Cardiac muscle cell (in vitro differentiated cells and primary cell): ENCODE measurements at regions not wholly inside any gene's neighbourhood (a gene's known extent, or its start where the extent isn't known, plus 50 kb on each side); places are given as distances from the start of the nearest gene placed in this dataset.
A peak's percentile ranks its signal among the peaks of the same experiment; 100 is the strongest.

ENCODE experiments used
- DNase-seq, 2 donors: peaks; one replicate each; pipeline versions ENCODE4 v3.0.0 to v3.0.0-alpha.2; 2010 to 2017; ENCODE audit warnings: low read depth in 1 of 2, low spot score in 1 of 2
- H3K27ac ChIP-seq: fragments of 200-600 bp; sonication (generic); 2 replicates; pipeline ENCODE4 v1.5.1; 2016
- H3K27me3 ChIP-seq: fragments of 200-600 bp; sonication (generic); 2 replicates; pipeline ENCODE4 v1.6.0; 2016; ENCODE audit warnings: control low read depth
- H3K36me3 ChIP-seq: fragments of 200-600 bp; sonication (generic); 2 replicates; pipeline ENCODE4 v1.5.1; 2016; ENCODE audit warnings: control low read depth
- H3K4me1 ChIP-seq: fragments of 200-600 bp; sonication (generic); 2 replicates; pipeline ENCODE4 v1.8.1; 2017; ENCODE audit warnings: low read depth, mild to moderate bottlenecking, mixed run types
- H3K4me3 ChIP-seq: fragments of 200-600 bp; sonication (generic); 2 replicates; pipeline ENCODE4 v1.5.1; 2016; ENCODE audit warnings: mild to moderate bottlenecking
- H3K9me3 ChIP-seq: fragments of 200-600 bp; sonication (generic); 2 replicates; pipeline ENCODE4 v1.5.1; 2017; ENCODE audit warnings: low read depth, mild to moderate bottlenecking, control low read depth
- TF ChIP-seq, protein P1 (sequence below): IDR thresholded peaks from 2 replicates; pipeline ENCODE4 v1.5.1; 2012; ENCODE audit warnings: low read depth, mild to moderate bottlenecking, low read length

DNA sequence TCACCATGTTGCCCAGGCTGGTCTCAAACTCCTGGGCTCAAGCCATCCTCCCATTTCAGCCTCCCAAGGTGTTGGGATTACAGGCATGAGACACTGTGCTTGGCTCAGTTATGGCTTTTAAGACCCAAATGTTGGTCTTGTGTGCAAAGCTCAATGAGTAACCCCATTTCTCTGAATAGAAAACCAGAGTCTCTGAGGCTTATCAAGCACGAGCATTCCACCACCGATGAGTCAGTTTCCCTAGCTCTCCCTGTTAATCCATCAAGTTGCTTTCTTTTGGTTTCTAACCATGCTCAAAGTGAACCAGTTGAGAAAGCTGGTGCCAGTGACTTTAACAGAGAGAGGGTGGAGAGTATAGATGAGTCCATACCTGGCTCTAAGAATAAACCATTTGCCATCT is 350.9 kb upstream of the ADGRL2 start:
- TF ChIP-seq, protein P1, sequence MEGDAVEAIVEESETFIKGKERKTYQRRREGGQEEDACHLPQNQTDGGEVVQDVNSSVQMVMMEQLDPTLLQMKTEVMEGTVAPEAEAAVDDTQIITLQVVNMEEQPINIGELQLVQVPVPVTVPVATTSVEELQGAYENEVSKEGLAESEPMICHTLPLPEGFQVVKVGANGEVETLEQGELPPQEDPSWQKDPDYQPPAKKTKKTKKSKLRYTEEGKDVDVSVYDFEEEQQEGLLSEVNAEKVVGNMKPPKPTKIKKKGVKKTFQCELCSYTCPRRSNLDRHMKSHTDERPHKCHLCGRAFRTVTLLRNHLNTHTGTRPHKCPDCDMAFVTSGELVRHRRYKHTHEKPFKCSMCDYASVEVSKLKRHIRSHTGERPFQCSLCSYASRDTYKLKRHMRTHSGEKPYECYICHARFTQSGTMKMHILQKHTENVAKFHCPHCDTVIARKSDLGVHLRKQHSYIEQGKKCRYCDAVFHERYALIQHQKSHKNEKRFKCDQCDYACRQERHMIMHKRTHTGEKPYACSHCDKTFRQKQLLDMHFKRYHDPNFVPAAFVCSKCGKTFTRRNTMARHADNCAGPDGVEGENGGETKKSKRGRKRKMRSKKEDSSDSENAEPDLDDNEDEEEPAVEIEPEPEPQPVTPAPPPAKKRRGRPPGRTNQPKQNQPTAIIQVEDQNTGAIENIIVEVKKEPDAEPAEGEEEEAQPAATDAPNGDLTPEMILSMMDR: no peak
- H3K9me3 ChIP-seq: no peaks in the 10 kb centered on the region
- H3K27ac ChIP-seq: no peak overlapping the region
- H3K4me1 ChIP-seq: no peaks in the 10 kb centered on the region
- H3K36me3 ChIP-seq: no peaks in the 10 kb centered on the region
- DNase-seq: peak in 1 of 2 donors; percentile 23
- H3K4me3 ChIP-seq: no peak overlapping the region
- H3K27me3 ChIP-seq: no peaks in the 10 kb centered on the region

DNA sequence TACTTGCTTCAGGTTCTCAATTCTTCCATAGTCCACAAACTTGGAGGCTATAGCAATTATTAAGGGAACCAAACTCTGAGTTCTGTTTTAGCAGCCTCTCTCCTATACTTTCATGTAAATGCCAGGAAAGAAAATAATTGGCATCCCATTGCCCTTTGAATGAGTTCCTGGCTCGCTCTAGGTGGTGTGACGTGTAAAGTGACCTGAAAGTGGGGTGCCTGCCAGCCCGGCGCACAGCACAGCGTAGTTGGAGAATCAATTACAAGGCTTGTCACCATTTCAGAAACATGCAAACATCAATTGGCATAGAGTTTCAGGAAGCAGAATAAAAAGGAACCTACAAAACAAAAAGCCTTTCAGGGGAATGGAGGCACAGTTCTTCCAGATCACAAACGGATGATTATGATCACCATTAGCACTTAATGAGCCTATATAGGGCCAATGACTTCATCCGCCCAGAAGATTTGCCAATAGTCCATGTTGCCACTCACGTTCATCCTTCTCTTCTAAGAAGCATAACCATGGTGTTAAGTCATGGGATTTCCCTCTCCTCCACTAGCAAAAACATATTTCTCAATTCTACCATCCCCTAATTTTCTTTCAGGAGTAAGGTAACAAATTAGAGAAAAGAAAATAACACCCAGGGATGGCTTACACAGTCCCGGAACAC is 354.6 kb upstream of the ADGRL2 start:
- Histone ChIP-seq H3K9me3 (no peaks in the 10 kb centered on the region), H3K36me3 (no peaks in the 10 kb centered on the region), H3K4me1 (no peaks in the 10 kb centered on the region), H3K27ac (no peak overlapping the region), H3K4me3 (no peak overlapping the region), H3K27me3 (no peaks in the 10 kb centered on the region)
- TF ChIP-seq, protein P1: no peak
- no peak for DNase-seq

DNA sequence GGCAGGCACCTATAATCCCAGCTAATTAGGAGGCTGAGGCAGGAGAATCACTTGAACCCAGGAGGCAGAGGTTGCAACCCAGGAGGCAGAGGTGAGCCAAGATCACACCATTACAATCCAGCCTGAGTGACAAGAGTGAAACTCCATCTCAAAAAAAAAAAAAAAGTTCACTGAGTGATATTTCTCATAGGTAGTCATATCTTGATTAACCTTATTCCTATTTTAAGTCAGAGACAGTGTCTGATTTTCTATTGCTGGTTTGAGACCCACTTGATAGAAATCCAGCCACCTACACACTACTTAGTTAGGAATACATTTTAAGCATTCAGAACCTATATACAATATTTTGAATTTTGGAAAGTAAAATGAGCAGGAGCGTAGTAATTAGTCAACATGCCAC is 357.4 kb upstream of the ADGRL2 start:
- no peak for DNase-seq
- no peaks in the 10 kb centered on the region for H3K27me3 ChIP-seq
- H3K9me3 ChIP-seq: no peaks in the 10 kb centered on the region
- H3K4me3 ChIP-seq: no peak overlapping the region
- H3K27ac ChIP-seq: no peak overlapping the region
- H3K4me1 ChIP-seq: no peaks in the 10 kb centered on the region
- TF ChIP-seq, protein P1: no peak
- H3K36me3 ChIP-seq: no peaks in the 10 kb centered on the region

DNA sequence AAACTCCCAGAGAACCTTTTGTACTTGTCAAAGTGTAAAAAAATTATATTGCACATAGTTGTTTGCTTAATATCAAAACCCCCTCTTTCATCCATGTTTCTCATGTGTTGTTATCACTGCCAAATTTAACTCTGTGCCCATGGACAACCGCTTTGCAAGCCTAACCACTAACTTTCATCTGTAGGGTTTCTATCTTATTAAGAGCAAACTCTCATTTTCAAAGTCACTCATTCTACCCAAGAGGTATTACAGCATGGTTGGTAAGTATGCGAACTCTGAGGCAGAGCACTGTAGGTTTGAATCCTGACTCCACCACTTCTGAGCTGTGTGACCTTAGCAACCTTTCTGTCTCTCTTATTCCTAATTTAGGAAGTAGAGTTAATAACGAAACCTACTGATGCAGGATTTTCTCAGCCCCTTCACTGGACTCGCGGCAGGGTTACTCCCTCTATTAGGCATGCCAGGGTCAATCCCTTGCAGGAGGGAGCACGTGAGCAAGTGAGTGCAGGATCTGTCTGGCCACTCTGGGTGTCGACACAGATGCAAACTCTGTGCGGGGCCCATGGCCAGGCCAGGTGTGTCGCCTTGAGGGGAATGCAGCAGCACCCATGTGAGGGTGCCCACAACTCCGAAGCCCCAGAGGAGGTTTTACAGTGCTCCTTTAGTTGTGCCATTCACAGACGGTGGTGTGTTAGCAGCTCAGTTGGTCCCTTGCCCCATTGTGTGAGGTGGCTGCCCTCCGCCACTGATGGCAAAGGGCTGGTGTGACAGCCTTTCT is 361.5 kb upstream of the ADGRL2 start:
- DNase-seq: no peak
- Histone ChIP-seq H3K27ac (no peak overlapping the region), H3K4me3 (no peak overlapping the region), H3K36me3 (no peaks in the 10 kb centered on the region), H3K4me1 (peaks cover 12% of the 10 kb centered on the region), H3K9me3 (no peaks in the 10 kb centered on the region), H3K27me3 (no peaks in the 10 kb centered on the region)
- TF ChIP-seq, protein P1: no peak

DNA sequence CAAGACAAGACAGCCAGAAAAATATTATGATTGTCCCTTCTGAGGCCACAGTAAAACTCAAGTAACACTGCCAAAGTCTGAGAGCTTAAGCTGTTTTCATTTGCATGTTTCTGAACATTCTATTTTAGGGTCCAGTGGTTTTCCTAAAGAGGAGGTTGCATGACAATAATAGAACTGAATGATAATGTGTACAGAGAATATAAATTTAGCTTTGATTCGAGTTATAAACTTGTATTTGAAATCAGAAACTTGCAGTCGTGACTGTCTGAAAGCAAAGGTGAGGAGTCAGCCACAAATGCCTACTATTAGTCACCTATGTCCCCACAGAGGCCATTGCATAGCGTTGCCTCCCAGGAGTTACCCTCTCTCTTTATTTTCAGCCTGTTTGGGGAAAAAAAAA is 363.1 kb upstream of the ADGRL2 start:
- H3K9me3 ChIP-seq: no peaks in the 10 kb centered on the region
- no peak overlapping the region for H3K4me3 ChIP-seq
- H3K27ac ChIP-seq: peak overlapping the region; percentile 45
- H3K27me3 ChIP-seq: no peaks in the 10 kb centered on the region
- peaks cover 12% of the 10 kb centered on the region for H3K4me1 ChIP-seq
- H3K36me3 ChIP-seq: no peaks in the 10 kb centered on the region
- TF ChIP-seq, protein P1: no peak
- DNase-seq: no peak
